MM.1S (cell line): ENCODE measurements at regions not wholly inside any gene's neighbourhood (a gene's known extent, or its start where the extent isn't known, plus 50 kb on each side); places are given as distances from the start of the nearest gene placed in this dataset.

Source experiments
- DNase-seq: peaks from one replicate; pipeline ENCODE4 v3.0.0-alpha.2; 2015
- H2AFZ ChIP-seq: fragments of 300-600 bp; sonication (generic); 2 replicates; pipeline ENCODE4 v1.6.0; 2016; ENCODE audit warnings: antibody characterized with exemption, low read length
- H3F3A ChIP-seq: fragments of 300-600 bp; sonication (generic); 2 replicates; pipeline ENCODE4 v1.6.1; 2016; ENCODE audit warnings: mild to moderate bottlenecking, antibody characterized with exemption, low read length, moderate library complexity, mixed read lengths; ENCODE audit not compliant: insufficient read depth
- H3K27ac ChIP-seq: fragments of 300-600 bp; sonication (generic); 2 replicates; pipeline ENCODE4 v1.5.1; 2016; ENCODE audit warnings: mild to moderate bottlenecking, low read length
- H3K27me3 ChIP-seq: fragments of 300-600 bp; sonication (generic); replicated peaks from 2 replicates; pipeline ENCODE4 v1.6.0; 2016; ENCODE audit warnings: low read length; ENCODE audit not compliant: insufficient read depth
- H3K36me3 ChIP-seq: fragments of 300-600 bp; sonication (generic); replicated peaks from 2 replicates; pipeline ENCODE4 v1.6.1; 2016; ENCODE audit warnings: mild to moderate bottlenecking, low read length, mixed read lengths; ENCODE audit not compliant: insufficient read depth
- H3K4me1 ChIP-seq: fragments of 300-600 bp; sonication (generic); 2 replicates; pipeline ENCODE4 v1.6.1; 2016; ENCODE audit warnings: low read length, mixed read lengths
- H3K4me2 ChIP-seq: fragments of 300-600 bp; sonication (generic); 2 replicates; pipeline ENCODE4 v1.6.0; 2016; ENCODE audit warnings: low read depth, low read length
- H3K4me3 ChIP-seq: fragments of 300-600 bp; sonication (generic); 2 replicates; pipeline ENCODE4 v1.5.1; 2016; ENCODE audit warnings: low read length, mixed read lengths
- H3K79me2 ChIP-seq: fragments of 300-600 bp; sonication (generic); 2 replicates; pipeline ENCODE4 v1.6.1; 2016; ENCODE audit warnings: mixed run types, low read length, mixed read lengths
- H3K9ac ChIP-seq: fragments of 300-600 bp; sonication (generic); 2 replicates; pipeline ENCODE4 v1.6.1; 2016; ENCODE audit warnings: low read length, mixed read lengths
- H3K9me2 ChIP-seq: fragments of 300-600 bp; sonication (generic); replicated peaks from 2 replicates; pipeline ENCODE4 v1.6.1; 2016; ENCODE audit warnings: mild to moderate bottlenecking, low read length, mixed read lengths; ENCODE audit not compliant: insufficient read depth
- H3K9me3 ChIP-seq: fragments of 300-600 bp; sonication (generic); replicated peaks from 2 replicates; pipeline ENCODE4 v1.6.1; 2016; ENCODE audit warnings: mild to moderate bottlenecking, low read length, mixed read lengths; ENCODE audit not compliant: insufficient read depth
- H4K20me1 ChIP-seq: fragments of 300-600 bp; sonication (generic); 2 replicates; pipeline ENCODE4 v1.6.1; 2016; ENCODE audit warnings: mild to moderate bottlenecking, low read length, moderate library complexity, mixed read lengths; ENCODE audit not compliant: insufficient read depth
- EZH2 ChIP-seq: fragments of 300-600 bp; sonication (generic); optimal IDR thresholded peaks from 2 replicates; pipeline ENCODE3; 2017; ENCODE audit warnings: low read depth, mild to moderate bottlenecking, antibody characterized with exemption, low read length, mixed read lengths
- EZH2phosphoT487 ChIP-seq: fragments of 300-600 bp; sonication (generic); IDR thresholded peaks from 2 replicates; pipeline ENCODE4 v1.6.1; 2018; ENCODE audit warnings: antibody characterized with exemption, low read length
- TF ChIP-seq, protein P1 (sequence below): fragments of 300-600 bp; sonication (generic); IDR thresholded peaks from 2 replicates; pipeline ENCODE4 v1.5.1; 2016; ENCODE audit warnings: antibody characterized with exemption, low read length, mixed read lengths

DNA sequence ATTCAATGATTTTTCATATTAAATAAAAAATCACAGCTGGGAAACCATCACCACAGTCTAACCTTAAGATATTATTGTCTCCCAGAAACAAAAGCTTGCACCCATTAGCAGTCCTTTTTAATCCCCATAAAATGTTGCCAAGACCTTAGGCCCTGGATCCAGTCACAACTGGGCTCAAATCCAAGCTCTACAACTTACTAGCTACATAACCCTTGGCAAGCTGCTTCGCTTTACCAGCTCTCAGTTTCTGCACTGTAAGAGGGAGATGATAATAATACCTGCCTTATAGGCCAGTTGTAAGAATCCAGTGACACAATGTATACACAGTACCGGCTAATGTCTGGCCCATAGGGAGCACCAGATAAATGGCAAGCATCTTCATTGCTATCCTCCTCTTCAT is 400.9 kb upstream of the FGF13 start:
- Histone ChIP-seq H4K20me1 (no peaks in the 10 kb centered on the region), H2AFZ (no peak overlapping the region), H3K4me3 (no peak overlapping the region), H3K9ac (no peak overlapping the region), H3K27me3 (no peaks in the 10 kb centered on the region), H3K79me2 (no peaks in the 10 kb centered on the region), H3K4me1 (no peaks in the 10 kb centered on the region), H3K4me2 (no peak overlapping the region), H3K36me3 (no peaks in the 10 kb centered on the region), H3K9me3 (no peaks in the 10 kb centered on the region), H3F3A (no peaks in the 10 kb centered on the region), H3K27ac (no peak overlapping the region), H3K9me2 (no peaks in the 10 kb centered on the region)
- DNase-seq, result no peak
- TF ChIP-seq EZH2phosphoT487 (no peak), EZH2 (no peak)
- TF ChIP-seq, protein P1, sequence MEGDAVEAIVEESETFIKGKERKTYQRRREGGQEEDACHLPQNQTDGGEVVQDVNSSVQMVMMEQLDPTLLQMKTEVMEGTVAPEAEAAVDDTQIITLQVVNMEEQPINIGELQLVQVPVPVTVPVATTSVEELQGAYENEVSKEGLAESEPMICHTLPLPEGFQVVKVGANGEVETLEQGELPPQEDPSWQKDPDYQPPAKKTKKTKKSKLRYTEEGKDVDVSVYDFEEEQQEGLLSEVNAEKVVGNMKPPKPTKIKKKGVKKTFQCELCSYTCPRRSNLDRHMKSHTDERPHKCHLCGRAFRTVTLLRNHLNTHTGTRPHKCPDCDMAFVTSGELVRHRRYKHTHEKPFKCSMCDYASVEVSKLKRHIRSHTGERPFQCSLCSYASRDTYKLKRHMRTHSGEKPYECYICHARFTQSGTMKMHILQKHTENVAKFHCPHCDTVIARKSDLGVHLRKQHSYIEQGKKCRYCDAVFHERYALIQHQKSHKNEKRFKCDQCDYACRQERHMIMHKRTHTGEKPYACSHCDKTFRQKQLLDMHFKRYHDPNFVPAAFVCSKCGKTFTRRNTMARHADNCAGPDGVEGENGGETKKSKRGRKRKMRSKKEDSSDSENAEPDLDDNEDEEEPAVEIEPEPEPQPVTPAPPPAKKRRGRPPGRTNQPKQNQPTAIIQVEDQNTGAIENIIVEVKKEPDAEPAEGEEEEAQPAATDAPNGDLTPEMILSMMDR, result no peak

DNA sequence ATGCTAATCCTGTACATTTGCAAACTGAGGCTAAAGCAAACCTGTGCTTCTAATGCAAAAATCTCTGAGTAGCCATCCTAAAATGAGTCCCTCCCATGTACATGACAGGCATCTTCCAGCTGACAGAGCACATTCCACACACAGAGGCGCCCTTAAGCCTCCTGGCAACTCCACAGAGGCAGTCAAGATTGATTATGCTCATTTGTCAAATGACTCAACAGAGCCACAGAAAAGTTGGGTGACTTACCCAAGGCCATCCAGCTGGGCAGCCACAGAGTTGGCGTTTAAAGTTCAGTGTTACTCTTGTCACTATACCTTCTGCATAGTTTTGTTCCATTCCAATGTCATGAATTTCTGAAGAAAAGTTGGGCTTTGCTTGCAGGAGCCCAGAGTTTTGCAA is 394.6 kb upstream of the FGF13 start:
- Histone ChIP-seq H3K27me3 (no peaks in the 10 kb centered on the region), H3K79me2 (no peaks in the 10 kb centered on the region), H2AFZ (no peak overlapping the region), H3K4me1 (no peaks in the 10 kb centered on the region), H3K9me2 (no peaks in the 10 kb centered on the region), H3K27ac (no peak overlapping the region), H3K4me2 (no peak overlapping the region), H3K9me3 (no peaks in the 10 kb centered on the region), H3K9ac (no peak overlapping the region), H3K36me3 (no peaks in the 10 kb centered on the region), H3K4me3 (no peak overlapping the region), H3F3A (no peaks in the 10 kb centered on the region), H4K20me1 (no peaks in the 10 kb centered on the region)
- TF ChIP-seq EZH2, result no peak
- TF ChIP-seq EZH2phosphoT487, result no peak
- TF ChIP-seq, protein P1, result no peak
- no peak for DNase-seq

DNA sequence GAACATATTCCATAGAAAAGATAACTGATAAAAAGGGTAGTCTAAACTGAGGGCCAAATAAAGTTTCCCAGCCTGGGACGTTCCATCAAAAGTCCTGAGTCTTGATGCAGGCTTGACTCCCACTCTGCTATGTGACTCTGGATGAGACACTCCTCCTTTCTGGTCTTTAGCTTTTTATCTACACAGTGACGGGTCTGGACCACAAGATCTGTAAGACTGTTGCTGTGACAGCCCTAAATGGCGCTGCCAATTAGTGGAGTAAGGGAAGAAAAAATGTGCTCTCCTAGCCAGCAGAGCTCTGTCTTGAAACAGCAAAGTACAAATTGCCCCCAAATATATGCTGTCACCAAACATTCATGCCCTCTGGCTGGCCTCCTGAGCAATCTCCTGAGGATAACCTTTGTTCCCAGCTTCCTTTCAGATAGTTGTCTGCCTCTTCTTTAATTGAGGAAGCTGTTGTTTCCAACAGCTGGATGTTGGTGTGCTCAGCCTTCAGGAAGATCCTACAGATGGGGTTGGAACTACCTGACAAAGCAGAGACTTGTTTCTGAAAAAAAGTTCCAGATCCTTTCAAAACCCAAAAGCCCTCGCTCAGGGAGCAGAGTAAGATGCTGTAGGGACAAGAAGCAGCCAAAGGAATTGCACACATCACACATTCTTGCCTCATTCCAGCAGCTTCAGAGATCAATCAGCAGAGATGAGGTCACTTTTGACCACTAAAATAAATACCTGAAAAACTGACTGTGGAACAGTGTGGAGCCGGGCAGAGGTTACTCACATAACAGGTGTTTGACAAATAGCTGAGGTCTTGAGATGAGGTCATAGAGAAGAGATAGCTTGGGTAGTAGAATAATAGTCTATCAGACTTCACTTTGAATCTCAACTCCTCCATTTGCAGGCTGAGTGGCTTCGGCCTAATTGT is 383.4 kb upstream of the FGF13 start:
- Histone ChIP-seq H3K4me3 (no peak overlapping the region), H3K36me3 (no peaks in the 10 kb centered on the region), H3K9ac (no peak overlapping the region), H4K20me1 (no peaks in the 10 kb centered on the region), H3F3A (no peaks in the 10 kb centered on the region), H3K79me2 (no peaks in the 10 kb centered on the region), H2AFZ (no peak overlapping the region), H3K9me2 (no peaks in the 10 kb centered on the region), H3K4me2 (no peak overlapping the region), H3K9me3 (no peaks in the 10 kb centered on the region), H3K4me1 (no peaks in the 10 kb centered on the region), H3K27ac (no peak overlapping the region), H3K27me3 (no peaks in the 10 kb centered on the region)
- DNase-seq, result no peak
- TF ChIP-seq EZH2phosphoT487, result no peak

DNA sequence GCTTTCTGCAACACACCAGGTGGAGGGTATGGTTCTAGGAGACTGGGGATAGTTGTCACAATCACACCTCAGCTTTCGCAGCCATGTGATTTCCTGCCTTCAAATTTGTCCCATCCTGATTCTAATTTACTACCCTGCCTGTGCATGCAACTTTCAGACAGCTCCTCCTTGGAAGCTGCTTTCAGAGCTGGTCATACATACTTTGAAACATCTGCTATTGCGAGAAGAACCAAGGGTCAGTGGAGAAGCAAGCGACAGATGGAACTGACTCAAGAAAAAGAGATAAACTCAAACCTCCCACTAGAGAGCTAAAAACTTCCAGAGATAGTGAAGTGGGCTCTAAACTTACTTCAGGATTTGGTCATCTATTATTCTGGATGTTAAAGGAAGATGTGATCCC is 381.7 kb upstream of the FGF13 start:
- H2AFZ ChIP-seq, result no peak overlapping the region
- H3K9me2 ChIP-seq, result no peaks in the 10 kb centered on the region
- no peak for TF ChIP-seq EZH2
- TF ChIP-seq, protein P1, result no peak
- no peak overlapping the region for H3K9ac ChIP-seq
- H3K27ac ChIP-seq, result no peak overlapping the region
- H3K79me2 ChIP-seq, result no peaks in the 10 kb centered on the region
- no peaks in the 10 kb centered on the region for H4K20me1 ChIP-seq
- no peaks in the 10 kb centered on the region for H3F3A ChIP-seq
- DNase-seq, result no peak
- H3K4me1 ChIP-seq, result no peaks in the 10 kb centered on the region
- H3K27me3 ChIP-seq, result no peaks in the 10 kb centered on the region
- H3K4me2 ChIP-seq, result no peak overlapping the region
- H3K4me3 ChIP-seq, result no peak overlapping the region
- no peaks in the 10 kb centered on the region for H3K36me3 ChIP-seq
- H3K9me3 ChIP-seq, result no peaks in the 10 kb centered on the region
